ENCODE measurements at regions not wholly inside any gene's neighbourhood (a gene's known extent, or its start where the extent isn't known, plus 50 kb on each side); places are given as distances from the start of the nearest gene placed in this dataset.

- H3K27me3 ChIP-seq, result no peaks in the 10 kb centered on the region
- in situ Hi-C loops (cut with MboI; ENCODE audit: low sequenced_read_pairs in 4 of 4), result no loop called here
- no peak overlapping the region for H3K27ac ChIP-seq
- intact Hi-C loops (cut with DNase I; ENCODE audit: low total_unique reads), result no loop called here
- no peak for ATAC-seq
- H3K36me3 ChIP-seq, result no peaks in the 10 kb centered on the region
- TF ChIP-seq, protein P1, sequence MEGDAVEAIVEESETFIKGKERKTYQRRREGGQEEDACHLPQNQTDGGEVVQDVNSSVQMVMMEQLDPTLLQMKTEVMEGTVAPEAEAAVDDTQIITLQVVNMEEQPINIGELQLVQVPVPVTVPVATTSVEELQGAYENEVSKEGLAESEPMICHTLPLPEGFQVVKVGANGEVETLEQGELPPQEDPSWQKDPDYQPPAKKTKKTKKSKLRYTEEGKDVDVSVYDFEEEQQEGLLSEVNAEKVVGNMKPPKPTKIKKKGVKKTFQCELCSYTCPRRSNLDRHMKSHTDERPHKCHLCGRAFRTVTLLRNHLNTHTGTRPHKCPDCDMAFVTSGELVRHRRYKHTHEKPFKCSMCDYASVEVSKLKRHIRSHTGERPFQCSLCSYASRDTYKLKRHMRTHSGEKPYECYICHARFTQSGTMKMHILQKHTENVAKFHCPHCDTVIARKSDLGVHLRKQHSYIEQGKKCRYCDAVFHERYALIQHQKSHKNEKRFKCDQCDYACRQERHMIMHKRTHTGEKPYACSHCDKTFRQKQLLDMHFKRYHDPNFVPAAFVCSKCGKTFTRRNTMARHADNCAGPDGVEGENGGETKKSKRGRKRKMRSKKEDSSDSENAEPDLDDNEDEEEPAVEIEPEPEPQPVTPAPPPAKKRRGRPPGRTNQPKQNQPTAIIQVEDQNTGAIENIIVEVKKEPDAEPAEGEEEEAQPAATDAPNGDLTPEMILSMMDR (IDR thresholded peaks at IDR 0.05 in 4 of 5, conservative IDR thresholded peaks at IDR 0.05 in 1 of 5), result no peak
- no peak for TF ChIP-seq POLR2A (IDR thresholded peaks at IDR 0.05)
- H3K9me3 ChIP-seq, result no peaks in the 10 kb centered on the region
- H3K4me3 ChIP-seq, result no peak overlapping the region
- no peaks in the 10 kb centered on the region for H3K4me1 ChIP-seq
- DNase-seq, result no peak
Measured at GRCh38 chr2:195461010-195461409, 196.0 kb upstream of the SLC39A10 start.

DNA sequence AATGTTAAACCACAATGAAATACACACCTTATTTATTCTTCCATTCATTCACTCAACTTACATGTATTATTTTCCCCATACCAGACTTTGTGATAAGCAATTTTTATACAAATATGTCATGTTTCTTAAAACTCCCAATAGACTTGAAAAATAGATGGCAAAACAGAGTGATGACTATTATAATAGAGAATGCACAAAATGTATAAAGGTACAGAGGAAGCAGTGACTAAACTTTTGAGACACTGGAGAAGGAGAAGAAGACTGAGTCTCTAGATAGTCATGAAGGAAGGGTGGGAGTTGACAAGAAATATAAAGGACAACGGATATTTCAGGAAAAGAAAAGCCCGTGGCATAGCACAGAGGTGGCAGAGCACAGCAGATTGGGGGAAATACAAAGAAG is 198.1 kb upstream of the SLC39A10 start:
- Histone ChIP-seq H3K4me1 (no peaks in the 10 kb centered on the region), H3K36me3 (no peaks in the 10 kb centered on the region), H3K27ac (no peak overlapping the region), H3K9me3 (no peaks in the 10 kb centered on the region), H3K27me3 (no peaks in the 10 kb centered on the region), H3K4me3 (no peak overlapping the region)
- TF ChIP-seq, protein P1 (IDR thresholded peaks at IDR 0.05 in 4 of 5, conservative IDR thresholded peaks at IDR 0.05 in 1 of 5), result no peak
- no peak for TF ChIP-seq POLR2A (IDR thresholded peaks at IDR 0.05)
- ATAC-seq (no peak), DNase-seq (no peak)
- intact Hi-C loops (cut with DNase I; ENCODE audit: low total_unique reads) (no loop called here), in situ Hi-C loops (cut with MboI; ENCODE audit: low sequenced_read_pairs in 4 of 4) (no loop called here)

DNA sequence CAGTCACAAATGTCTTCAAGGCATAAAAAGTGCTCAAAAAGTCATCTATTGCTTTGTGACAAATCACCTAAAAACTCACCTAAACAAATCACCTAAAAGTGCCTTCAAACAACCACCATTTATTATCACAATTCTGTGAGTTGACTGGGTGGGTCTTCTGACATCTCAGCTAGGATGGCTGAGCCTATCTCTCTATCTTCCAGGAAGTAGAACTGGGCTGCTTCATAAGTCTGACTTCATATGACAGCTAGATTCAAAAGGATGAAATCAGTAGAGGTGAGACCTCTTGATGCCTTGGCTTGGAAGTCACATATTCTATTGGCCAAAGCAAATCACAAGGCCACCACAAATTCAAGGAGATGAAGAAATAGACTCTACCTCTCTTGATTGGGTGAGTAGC is 199.2 kb upstream of the SLC39A10 start:
- no peak overlapping the region for H3K4me3 ChIP-seq
- H3K27me3 ChIP-seq, result no peaks in the 10 kb centered on the region
- H3K27ac ChIP-seq, result no peak overlapping the region
- intact Hi-C loops (cut with DNase I; ENCODE audit: low total_unique reads), result no loop called here
- no peaks in the 10 kb centered on the region for H3K4me1 ChIP-seq
- in situ Hi-C loops (cut with MboI; ENCODE audit: low sequenced_read_pairs in 4 of 4), result no loop called here
- ATAC-seq (no peak), DNase-seq (no peak)
- no peaks in the 10 kb centered on the region for H3K9me3 ChIP-seq
- no peak for TF ChIP-seq POLR2A (IDR thresholded peaks at IDR 0.05)
- TF ChIP-seq, protein P1 (IDR thresholded peaks at IDR 0.05 in 4 of 5, conservative IDR thresholded peaks at IDR 0.05 in 1 of 5), result no peak
- no peaks in the 10 kb centered on the region for H3K36me3 ChIP-seq

GRCh38 chr2:195456771-195457170 is 200.3 kb upstream of the SLC39A10 start:
- no peak for DNase-seq
- in situ Hi-C loops (cut with MboI; ENCODE audit: low sequenced_read_pairs in 4 of 4) (no loop called here), intact Hi-C loops (cut with DNase I; ENCODE audit: low total_unique reads) (no loop called here)
- ATAC-seq, result no peak
- H3K36me3 ChIP-seq, result no peaks in the 10 kb centered on the region
- H3K27me3 ChIP-seq, result no peaks in the 10 kb centered on the region
- no peak overlapping the region for H3K27ac ChIP-seq
- no peaks in the 10 kb centered on the region for H3K9me3 ChIP-seq
- H3K4me3 ChIP-seq, result no peak overlapping the region
- no peaks in the 10 kb centered on the region for H3K4me1 ChIP-seq
- no peak for TF ChIP-seq POLR2A (IDR thresholded peaks at IDR 0.05)
- TF ChIP-seq, protein P1 (IDR thresholded peaks at IDR 0.05 in 4 of 5, conservative IDR thresholded peaks at IDR 0.05 in 1 of 5), result no peak

- no peaks in the 10 kb centered on the region for H3K36me3 ChIP-seq
- intact Hi-C loops (cut with DNase I; ENCODE audit: low total_unique reads) (no loop called here), in situ Hi-C loops (cut with MboI; ENCODE audit: low sequenced_read_pairs in 4 of 4) (no loop called here)
- no peak for ATAC-seq
- no peak overlapping the region for H3K4me3 ChIP-seq
- TF ChIP-seq, protein P1 (IDR thresholded peaks at IDR 0.05 in 4 of 5, conservative IDR thresholded peaks at IDR 0.05 in 1 of 5), result no peak
- TF ChIP-seq POLR2A (IDR thresholded peaks at IDR 0.05), result no peak
- no peaks in the 10 kb centered on the region for H3K9me3 ChIP-seq
- DNase-seq, result no peak
- no peak overlapping the region for H3K27ac ChIP-seq
- H3K27me3 ChIP-seq, result no peaks in the 10 kb centered on the region
- H3K4me1 ChIP-seq, result no peaks in the 10 kb centered on the region
Measured at GRCh38 chr2:195451160-195451559, 205.9 kb upstream of the SLC39A10 start.
